IPS DF 19.7 (cell line): ENCODE measurements at regions not wholly inside any gene's neighbourhood (a gene's known extent, or its start where the extent isn't known, plus 50 kb on each side); places are given as distances from the start of the nearest gene placed in this dataset.
"Not testable (repeated sequence)": the region's sequence is repeated elsewhere in the genome, so short reads cannot be mapped to it uniquely, and the experiment has no call there.

Experiments
- DNase-seq: peaks from one replicate; pipeline ENCODE4 v3.0.0-alpha.2; 2013; ENCODE audit warnings: low read depth, low spot score

- no peak for DNase-seq
Measured at GRCh38 chr1:221998781-221999180, 256.9 kb upstream of the DUSP10 start.

GRCh38 chr1:221998186-221998612 is 256.3 kb upstream of the DUSP10 start:
- DNase-seq, result no peak

GRCh38 chr1:221997012-221997411 is 255.1 kb upstream of the DUSP10 start:
- DNase-seq, result not testable (repeated sequence)

GRCh38 chr1:221994939-221995338 is 253.1 kb upstream of the DUSP10 start:
- no peak for DNase-seq

- DNase-seq, result no peak
Measured at GRCh38 chr1:221994274-221994698, 252.4 kb upstream of the DUSP10 start.

GRCh38 chr1:221993444-221993948 is 251.6 kb upstream of the DUSP10 start:
- DNase-seq, result no peak

- DNase-seq, result no peak
Measured at GRCh38 chr1:221992427-221992826, 250.5 kb upstream of the DUSP10 start.

GRCh38 chr1:221991221-221991620 is 249.3 kb upstream of the DUSP10 start:
- DNase-seq, result no peak

- no peak for DNase-seq
Measured at GRCh38 chr1:221989741-221990140, 247.9 kb upstream of the DUSP10 start.

GRCh38 chr1:221988829-221989228 is 246.9 kb upstream of the DUSP10 start:
- no peak for DNase-seq

- DNase-seq, result no peak
Measured at GRCh38 chr1:221987860-221988520, 246.1 kb upstream of the DUSP10 start.

GRCh38 chr1:221983444-221983843 is 241.6 kb upstream of the DUSP10 start:
- DNase-seq, result no peak

GRCh38 chr1:221981461-221981860 is 239.6 kb upstream of the DUSP10 start:
- no peak for DNase-seq

- DNase-seq, result no peak
Measured at GRCh38 chr1:221979444-221980032, 237.6 kb upstream of the DUSP10 start.

GRCh38 chr1:221978631-221979334 is 236.9 kb upstream of the DUSP10 start:
- DNase-seq, result peak; percentile 74

- DNase-seq, result not testable (repeated sequence)
Measured at GRCh38 chr1:221973787-221974186, 231.9 kb upstream of the DUSP10 start.

- no peak for DNase-seq
Measured at GRCh38 chr1:221972276-221973235, 230.7 kb upstream of the DUSP10 start.

GRCh38 chr1:221971035-221971434 is 229.1 kb upstream of the DUSP10 start:
- DNase-seq, result not testable (repeated sequence)

GRCh38 chr1:221969298-221969858 is 227.5 kb upstream of the DUSP10 start:
- not testable (repeated sequence) for DNase-seq

- DNase-seq, result not testable (repeated sequence)
Measured at GRCh38 chr1:221967538-221967937, 225.6 kb upstream of the DUSP10 start.

- not testable (repeated sequence) for DNase-seq
Measured at GRCh38 chr1:221966888-221967287, 225.0 kb upstream of the DUSP10 start.
